ENCODE measurements at regions not wholly inside any gene's neighbourhood (a gene's known extent, or its start where the extent isn't known, plus 50 kb on each side); places are given as distances from the start of the nearest gene placed in this dataset.

- TF ChIP-seq POLR2A (IDR thresholded peaks at IDR 0.05; ENCODE audit: low read depth, low read length) = no peak
- no peak for TF ChIP-seq CTCF (IDR thresholded peaks at IDR 0.05; ENCODE audit: extremely low read depth in 1 of 2, insufficient read depth in 1 of 2, low read depth in 1 of 2, low read length in 2 of 2)
Observed at GRCh38 chr2:181818058-181818680, 73.4 kb upstream of the ITPRID2 start.

All from endothelial cell of umbilical vein (primary cell).